ENCODE measurements at regions not wholly inside any gene's neighbourhood (a gene's known extent, or its start where the extent isn't known, plus 50 kb on each side); places are given as distances from the start of the nearest gene placed in this dataset.
"Not testable (repeated sequence)": the region's sequence is repeated elsewhere in the genome, so short reads cannot be mapped to it uniquely, and the experiment has no call there.

- DNase-seq (ENCODE audit: low read depth, low spot score) = no peak
Observed at GRCh38 chr6:14518515-14519217, 401.1 kb downstream of the CD83 start.

GRCh38 chr6:14520029-14520428 is 402.5 kb downstream of the CD83 start:
- DNase-seq (ENCODE audit: low read depth, low spot score) = no peak

GRCh38 chr6:14520536-14520935 is 403.0 kb downstream of the CD83 start:
- DNase-seq (ENCODE audit: low read depth, low spot score) = no peak

- no peak for DNase-seq (ENCODE audit: low read depth, low spot score)
Observed at GRCh38 chr6:14521141-14521540, 403.6 kb downstream of the CD83 start.

- DNase-seq (ENCODE audit: low read depth, low spot score) = not testable (repeated sequence)
Observed at GRCh38 chr6:14521861-14522260, 404.3 kb downstream of the CD83 start.

- no peak for DNase-seq (ENCODE audit: low read depth, low spot score)
Observed at GRCh38 chr6:14524319-14524718, 406.7 kb downstream of the CD83 start.

- no peak for DNase-seq (ENCODE audit: low read depth, low spot score)
Observed at GRCh38 chr6:14530385-14530784, 412.8 kb downstream of the CD83 start.

GRCh38 chr6:14533446-14533845 is 415.9 kb downstream of the CD83 start:
- DNase-seq (ENCODE audit: low read depth, low spot score) = no peak

- DNase-seq (ENCODE audit: low read depth, low spot score) = no peak
Observed at GRCh38 chr6:14537030-14537429, 419.5 kb downstream of the CD83 start.

- no peak for DNase-seq (ENCODE audit: low read depth, low spot score)
Observed at GRCh38 chr6:14540276-14540675, 422.7 kb downstream of the CD83 start.

GRCh38 chr6:14540810-14541540 is 423.4 kb downstream of the CD83 start:
- DNase-seq (ENCODE audit: low read depth, low spot score) = no peak

- peak; percentile 11 for DNase-seq (ENCODE audit: low read depth, low spot score)
Observed at GRCh38 chr6:14542670-14543366, 425.2 kb downstream of the CD83 start.

GRCh38 chr6:14543971-14544585 is 426.5 kb downstream of the CD83 start:
- DNase-seq (ENCODE audit: low read depth, low spot score) = no peak

GRCh38 chr6:14544666-14545065 is 427.1 kb downstream of the CD83 start:
- DNase-seq (ENCODE audit: low read depth, low spot score) = no peak

- DNase-seq (ENCODE audit: low read depth, low spot score) = no peak
Observed at GRCh38 chr6:14545496-14545895, 427.9 kb downstream of the CD83 start.

GRCh38 chr6:14546036-14546435 is 428.5 kb downstream of the CD83 start:
- no peak for DNase-seq (ENCODE audit: low read depth, low spot score)

- no peak for DNase-seq (ENCODE audit: low read depth, low spot score)
Observed at GRCh38 chr6:14547284-14547998, 429.9 kb downstream of the CD83 start.

- DNase-seq (ENCODE audit: low read depth, low spot score) = no peak
Observed at GRCh38 chr6:14549304-14549770, 431.8 kb downstream of the CD83 start.

GRCh38 chr6:14549871-14550270 is 432.3 kb downstream of the CD83 start:
- DNase-seq (ENCODE audit: low read depth, low spot score) = no peak

- no peak for DNase-seq (ENCODE audit: low read depth, low spot score)
Observed at GRCh38 chr6:14550410-14550809, 432.8 kb downstream of the CD83 start.

- no peak for DNase-seq (ENCODE audit: low read depth, low spot score)
Observed at GRCh38 chr6:14550822-14551221, 433.2 kb downstream of the CD83 start.
